22Rv1 (cell line): ENCODE measurements at regions not wholly inside any gene's neighbourhood (a gene's known extent, or its start where the extent isn't known, plus 50 kb on each side); places are given as distances from the start of the nearest gene placed in this dataset.

Experiments
- ZFX ChIP-seq: fragments of 450-650 bp; IDR thresholded peaks from 2 replicates; pipeline ENCODE4 v1.6.1; 2017; ENCODE audit warnings: antibody characterized with exemption, borderline replicate concordance
- TF ChIP-seq, protein P1 (sequence below): fragments of 450-650 bp; IDR thresholded peaks from 2 replicates; pipeline ENCODE4 v1.5.1; 2017; ENCODE audit warnings: mild to moderate bottlenecking

DNA sequence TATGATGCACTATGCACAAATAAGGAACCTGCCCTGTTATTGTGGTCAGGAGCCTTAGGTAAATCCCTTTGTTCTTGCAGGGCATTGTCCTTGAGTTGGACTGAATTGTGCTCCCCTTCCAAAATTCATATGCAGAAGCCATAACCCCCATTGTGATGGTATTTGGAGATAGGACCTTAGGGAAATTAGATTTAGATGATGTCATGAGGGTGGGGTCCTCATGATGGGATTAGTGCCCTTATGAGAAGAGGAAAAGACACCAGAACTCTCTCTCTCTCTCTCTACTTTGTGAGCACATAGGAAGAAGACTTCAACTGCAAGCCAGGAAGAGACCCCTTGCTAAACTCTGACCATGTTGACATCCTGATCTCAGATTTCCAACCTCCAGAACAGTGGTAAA, 268.0 kb downstream of the LRFN2 start:
- TF ChIP-seq, protein P1, sequence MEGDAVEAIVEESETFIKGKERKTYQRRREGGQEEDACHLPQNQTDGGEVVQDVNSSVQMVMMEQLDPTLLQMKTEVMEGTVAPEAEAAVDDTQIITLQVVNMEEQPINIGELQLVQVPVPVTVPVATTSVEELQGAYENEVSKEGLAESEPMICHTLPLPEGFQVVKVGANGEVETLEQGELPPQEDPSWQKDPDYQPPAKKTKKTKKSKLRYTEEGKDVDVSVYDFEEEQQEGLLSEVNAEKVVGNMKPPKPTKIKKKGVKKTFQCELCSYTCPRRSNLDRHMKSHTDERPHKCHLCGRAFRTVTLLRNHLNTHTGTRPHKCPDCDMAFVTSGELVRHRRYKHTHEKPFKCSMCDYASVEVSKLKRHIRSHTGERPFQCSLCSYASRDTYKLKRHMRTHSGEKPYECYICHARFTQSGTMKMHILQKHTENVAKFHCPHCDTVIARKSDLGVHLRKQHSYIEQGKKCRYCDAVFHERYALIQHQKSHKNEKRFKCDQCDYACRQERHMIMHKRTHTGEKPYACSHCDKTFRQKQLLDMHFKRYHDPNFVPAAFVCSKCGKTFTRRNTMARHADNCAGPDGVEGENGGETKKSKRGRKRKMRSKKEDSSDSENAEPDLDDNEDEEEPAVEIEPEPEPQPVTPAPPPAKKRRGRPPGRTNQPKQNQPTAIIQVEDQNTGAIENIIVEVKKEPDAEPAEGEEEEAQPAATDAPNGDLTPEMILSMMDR, result no peak
- no peak for TF ChIP-seq ZFX
